CD14-positive monocyte (primary cell): ENCODE measurements at regions not wholly inside any gene's neighbourhood (a gene's known extent, or its start where the extent isn't known, plus 50 kb on each side); places are given as distances from the start of the nearest gene placed in this dataset.

ENCODE experiments used
- DNase-seq, 3 donors: peaks; one replicate each; pipeline ENCODE4 v3.0.0-alpha.2; 2011 to 2022
- H2AFZ ChIP-seq: 2 replicates; pipeline ENCODE4 v1.6.0; 2012; ENCODE audit warnings: mild to moderate bottlenecking, low read depth, low read length, inconsistent platforms; ENCODE audit not compliant: insufficient read depth, poor library complexity, severe bottlenecking
- H3K27ac ChIP-seq, 2 donors: 1 replicate in 1 of 2; 2 replicates in 1 of 2; pipeline ENCODE4 v1.5.1; 2012 to 2013; ENCODE audit warnings: low read length in 2 of 2, control low read depth in 1 of 2, inconsistent platforms in 1 of 2, low read depth in 1 of 2, mild to moderate bottlenecking in 1 of 2
- H3K27me3 ChIP-seq, 2 donors: one replicate each; pipeline versions ENCODE4 v1.6.0 to v1.6.1; 2011 to 2013; ENCODE audit warnings: low read length in 2 of 2; ENCODE audit not compliant: control insufficient read depth in 2 of 2, insufficient read depth in 2 of 2
- H3K36me3 ChIP-seq, 2 donors: replicated peaks in 1 of 2; 1 replicate in 1 of 2; 2 replicates in 1 of 2; pipeline versions ENCODE4 v1.5.1 to v1.6.1; 2012 to 2013; ENCODE audit warnings: low read length in 2 of 2, control low read depth in 1 of 2, inconsistent platforms in 1 of 2, mild to moderate bottlenecking in 1 of 2; ENCODE audit not compliant: insufficient read depth in 2 of 2, control insufficient read depth in 1 of 2
- H3K4me1 ChIP-seq, 2 donors: 1 replicate in 1 of 2; 2 replicates in 1 of 2; pipeline versions ENCODE4 v1.5.1 to v1.6.1; 2012 to 2013; ENCODE audit warnings: low read length in 2 of 2, control low read depth in 1 of 2, inconsistent platforms in 1 of 2, mild to moderate bottlenecking in 1 of 2, moderate library complexity in 1 of 2; ENCODE audit not compliant: insufficient read depth in 2 of 2, control insufficient read depth in 1 of 2
- H3K4me2 ChIP-seq: replicated peaks from 2 replicates; pipeline ENCODE3; 2012; ENCODE audit warnings: low read length, moderate library complexity, mild to moderate bottlenecking; ENCODE audit not compliant: poor library complexity, severe bottlenecking; ENCODE audit errors: extremely low read depth
- H3K4me3 ChIP-seq, 3 experiments: fragments of 200-600 bp in 1 of 3; sonication (generic) in 1 of 3; replicated peaks in 1 of 3; 1 replicate in 2 of 3; 2 replicates in 1 of 3; pipeline ENCODE4 v1.5.1; 2011 to 2013; ENCODE audit warnings: low read length in 3 of 3, mild to moderate bottlenecking in 3 of 3, control low read depth in 2 of 3, low read depth in 2 of 3, inconsistent platforms in 1 of 3, moderate library complexity in 1 of 3
- H3K79me2 ChIP-seq: 2 replicates; pipeline ENCODE4 v1.6.0; 2012; ENCODE audit warnings: mild to moderate bottlenecking, control low read depth, inconsistent platforms, low read length, moderate library complexity; ENCODE audit not compliant: insufficient read depth
- H3K9ac ChIP-seq: 2 replicates; pipeline ENCODE4 v1.6.0; 2017; ENCODE audit warnings: low read length, mild to moderate bottlenecking; ENCODE audit not compliant: insufficient read depth, poor library complexity, severe bottlenecking
- H3K9me3 ChIP-seq, 2 donors: replicated peaks in 1 of 2; 1 replicate in 1 of 2; 2 replicates in 1 of 2; pipeline versions ENCODE4 v1.5.1 to v1.6.1; 2012 to 2013; ENCODE audit warnings: low read length in 2 of 2, control low read depth in 1 of 2; ENCODE audit not compliant: control insufficient read depth in 1 of 2, insufficient read depth in 1 of 2
- H4K20me1 ChIP-seq: 2 replicates; pipeline ENCODE4 v1.6.0; 2012; ENCODE audit warnings: mild to moderate bottlenecking, low read length, control low read depth, moderate library complexity; ENCODE audit not compliant: insufficient read depth
- H3K27ac Mint-ChIP-seq, 7 donors: one replicate each; pipeline ENCODE4 v1.8.0; 2020; ENCODE audit warnings: mild to moderate bottlenecking in 7 of 7, mixed read lengths in 7 of 7, moderate library complexity in 6 of 7, inconsistent platforms in 2 of 7
- H3K27me3 Mint-ChIP-seq, 3 donors: one replicate each; pipeline ENCODE4 v1.8.0; 2021 to 2022; ENCODE audit warnings: low read depth in 3 of 3, mild to moderate bottlenecking in 3 of 3, mixed read lengths in 3 of 3, moderate library complexity in 3 of 3, inconsistent platforms in 1 of 3
- H3K36me3 Mint-ChIP-seq, 2 donors: one replicate each; pipeline ENCODE4 v1.8.0; 2020; ENCODE audit warnings: mixed read lengths in 2 of 2, inconsistent platforms in 1 of 2, mild to moderate bottlenecking in 1 of 2
- H3K4me1 Mint-ChIP-seq: one replicate; pipeline ENCODE4 v1.8.0; 2020; ENCODE audit warnings: mild to moderate bottlenecking, mixed read lengths
- H3K4me3 Mint-ChIP-seq, 2 donors: one replicate each; pipeline ENCODE4 v1.8.0; 2020; ENCODE audit warnings: mild to moderate bottlenecking in 2 of 2, mixed read lengths in 2 of 2, moderate library complexity in 1 of 2
- H3K9me3 Mint-ChIP-seq, 7 donors: one replicate each; pipeline ENCODE4 v1.8.0; 2020 to 2022; ENCODE audit warnings: mixed read lengths in 7 of 7, mild to moderate bottlenecking in 6 of 7, moderate library complexity in 6 of 7, inconsistent platforms in 2 of 7
- WGBS: methylation state at CpG from one replicate; pipeline ENCODE4 v1.1.5; 2013; ENCODE audit warnings: missing lambda C conversion rate; ENCODE audit not compliant: insufficient coverage; 5-methylcytosine and 5-hydroxymethylcytosine counted together
- intact Hi-C, 2 donors: fragments of 100-400 bp; cut with micrococcal nuclease; formaldehyde crosslinking; loops; one replicate each; pipeline versions ENCODE4 v1.15.0 to v1.15.1; 2023
- TF ChIP-seq, protein P1 (sequence below): fragments of 200-600 bp; IDR thresholded peaks from one replicate; pipeline ENCODE4 v1.8.0; 2022; ENCODE audit warnings: antibody characterized with exemption, mild to moderate bottlenecking

GRCh38 chr4:100649417-100649816 lies 131.6 kb upstream of the EMCN start:
- no CpG with 5 or more reads among the region's 1 CpG for WGBS
- Histone ChIP-seq H2AFZ (no peak overlapping the region), H3K27me3 (no peaks in the 10 kb centered on the region), H3K4me1 (peaks cover 9 to 12% of the 10 kb centered on the region in 2 donors), H3K79me2 (no peaks in the 10 kb centered on the region), H3K36me3 (no peaks in the 10 kb centered on the region), H3K4me2 (no peak overlapping the region), H3K9me3 (no peaks in the 10 kb centered on the region), H3K4me3 (no peak overlapping the region), H3K9ac (no peak overlapping the region), H4K20me1 (no peaks in the 10 kb centered on the region), H3K27ac (no peak overlapping the region)
- Mint-ChIP-seq H3K9me3 (no peaks in the 10 kb centered on the region), H3K27ac (no peak overlapping the region), H3K4me3 (no peak overlapping the region), H3K36me3 (no peaks in the 10 kb centered on the region), H3K27me3 (peaks cover 0 to 2% (median 0%) of the 10 kb centered on the region in 3 donors), H3K4me1 (peaks cover 10% of the 10 kb centered on the region)
- TF ChIP-seq, protein P1, sequence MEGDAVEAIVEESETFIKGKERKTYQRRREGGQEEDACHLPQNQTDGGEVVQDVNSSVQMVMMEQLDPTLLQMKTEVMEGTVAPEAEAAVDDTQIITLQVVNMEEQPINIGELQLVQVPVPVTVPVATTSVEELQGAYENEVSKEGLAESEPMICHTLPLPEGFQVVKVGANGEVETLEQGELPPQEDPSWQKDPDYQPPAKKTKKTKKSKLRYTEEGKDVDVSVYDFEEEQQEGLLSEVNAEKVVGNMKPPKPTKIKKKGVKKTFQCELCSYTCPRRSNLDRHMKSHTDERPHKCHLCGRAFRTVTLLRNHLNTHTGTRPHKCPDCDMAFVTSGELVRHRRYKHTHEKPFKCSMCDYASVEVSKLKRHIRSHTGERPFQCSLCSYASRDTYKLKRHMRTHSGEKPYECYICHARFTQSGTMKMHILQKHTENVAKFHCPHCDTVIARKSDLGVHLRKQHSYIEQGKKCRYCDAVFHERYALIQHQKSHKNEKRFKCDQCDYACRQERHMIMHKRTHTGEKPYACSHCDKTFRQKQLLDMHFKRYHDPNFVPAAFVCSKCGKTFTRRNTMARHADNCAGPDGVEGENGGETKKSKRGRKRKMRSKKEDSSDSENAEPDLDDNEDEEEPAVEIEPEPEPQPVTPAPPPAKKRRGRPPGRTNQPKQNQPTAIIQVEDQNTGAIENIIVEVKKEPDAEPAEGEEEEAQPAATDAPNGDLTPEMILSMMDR = no peak
- DNase-seq = no peak
- intact Hi-C loops = no loop called here

GRCh38 chr4:100644150-100644549 lies 126.3 kb upstream of the EMCN start:
- H3K4me2 ChIP-seq = no peak overlapping the region
- no peak overlapping the region for H3K9ac ChIP-seq
- H3K4me1 Mint-ChIP-seq = no peaks in the 10 kb centered on the region
- H3K27me3 ChIP-seq = no peaks in the 10 kb centered on the region
- no peaks in the 10 kb centered on the region for H3K4me1 ChIP-seq
- H3K79me2 ChIP-seq = no peaks in the 10 kb centered on the region
- H3K9me3 ChIP-seq = no peaks in the 10 kb centered on the region
- H3K4me3 ChIP-seq = no peak overlapping the region
- no peak overlapping the region for H3K27ac ChIP-seq
- no peak overlapping the region for H3K4me3 Mint-ChIP-seq
- no peak for DNase-seq
- TF ChIP-seq, protein P1 = no peak
- no CpG with 5 or more reads among the region's 3 CpGs for WGBS
- no peaks in the 10 kb centered on the region for H4K20me1 ChIP-seq
- intact Hi-C loops = no loop called here
- no peaks in the 10 kb centered on the region for H3K36me3 ChIP-seq
- no peaks in the 10 kb centered on the region for H3K36me3 Mint-ChIP-seq
- H3K27ac Mint-ChIP-seq = no peak overlapping the region
- H3K9me3 Mint-ChIP-seq = peaks cover 0 to 4% (median 0%) of the 10 kb centered on the region in 7 donors
- H2AFZ ChIP-seq = no peak overlapping the region
- H3K27me3 Mint-ChIP-seq = no peaks in the 10 kb centered on the region
